SK-N-SH (cell line): ENCODE measurements at regions not wholly inside any gene's neighbourhood (a gene's known extent, or its start where the extent isn't known, plus 50 kb on each side); places are given as distances from the start of the nearest gene placed in this dataset.

Experiments
- EP300 ChIP-seq, 2 experiments: IDR thresholded peaks; 2 replicates each; pipeline versions ENCODE4 v1.4.0 to v1.6.1; 2012; ENCODE audit warnings: borderline replicate concordance in 1 of 2, low read depth in 1 of 2, low read length in 1 of 2
- POLR2AphosphoS5 ChIP-seq: IDR thresholded peaks from 2 replicates; pipeline ENCODE4 v1.6.1; 2012; ENCODE audit warnings: low read depth, low read length
- TF ChIP-seq, protein P1 (sequence below): fragments of 150-350 bp; IDR thresholded peaks from 2 replicates; pipeline ENCODE4 v1.6.1; 2017; ENCODE audit warnings: antibody characterized with exemption, low read length, low read depth, borderline replicate concordance
- TF ChIP-seq, protein P2 (sequence below): IDR thresholded peaks from 2 replicates; pipeline ENCODE4 v1.6.1; 2012; ENCODE audit warnings: mild to moderate bottlenecking, low read depth, low read length, moderate library complexity
- TF ChIP-seq, protein P3 (sequence below): fragments of 200-600 bp; sonication (generic); IDR thresholded peaks from 2 replicates; pipeline ENCODE4 v1.6.1; 2017; ENCODE audit warnings: antibody characterized with exemption, mild to moderate bottlenecking, moderate library complexity

DNA sequence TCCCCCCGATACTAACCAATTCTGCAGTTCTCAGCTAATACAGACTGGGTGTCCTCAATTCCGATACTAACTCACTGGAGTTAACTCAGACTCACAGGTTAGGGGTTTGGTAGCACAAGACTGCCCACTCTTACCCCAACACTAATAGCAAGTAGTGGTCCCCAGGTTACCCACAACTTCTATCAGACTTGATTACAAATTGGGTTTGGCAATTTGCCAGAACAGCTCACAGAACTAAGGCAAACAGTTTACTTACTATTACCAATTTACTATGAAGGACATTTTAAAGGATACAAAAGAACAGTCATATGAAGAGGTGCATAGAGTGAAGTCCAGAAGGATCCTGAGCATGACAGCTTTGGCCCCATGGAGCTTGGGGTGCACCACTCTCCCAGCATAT lies 201.8 kb upstream of the VCX start:
- TF ChIP-seq POLR2AphosphoS5 (no peak), EP300 (IDR thresholded peaks at IDR 0.05; ENCODE audit: borderline replicate concordance in 1 of 2, low read depth in 1 of 2, low read length in 1 of 2) (no peak)
- TF ChIP-seq, protein P1, sequence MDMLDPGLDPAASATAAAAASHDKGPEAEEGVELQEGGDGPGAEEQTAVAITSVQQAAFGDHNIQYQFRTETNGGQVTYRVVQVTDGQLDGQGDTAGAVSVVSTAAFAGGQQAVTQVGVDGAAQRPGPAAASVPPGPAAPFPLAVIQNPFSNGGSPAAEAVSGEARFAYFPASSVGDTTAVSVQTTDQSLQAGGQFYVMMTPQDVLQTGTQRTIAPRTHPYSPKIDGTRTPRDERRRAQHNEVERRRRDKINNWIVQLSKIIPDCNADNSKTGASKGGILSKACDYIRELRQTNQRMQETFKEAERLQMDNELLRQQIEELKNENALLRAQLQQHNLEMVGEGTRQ = no peak
- TF ChIP-seq, protein P2, sequence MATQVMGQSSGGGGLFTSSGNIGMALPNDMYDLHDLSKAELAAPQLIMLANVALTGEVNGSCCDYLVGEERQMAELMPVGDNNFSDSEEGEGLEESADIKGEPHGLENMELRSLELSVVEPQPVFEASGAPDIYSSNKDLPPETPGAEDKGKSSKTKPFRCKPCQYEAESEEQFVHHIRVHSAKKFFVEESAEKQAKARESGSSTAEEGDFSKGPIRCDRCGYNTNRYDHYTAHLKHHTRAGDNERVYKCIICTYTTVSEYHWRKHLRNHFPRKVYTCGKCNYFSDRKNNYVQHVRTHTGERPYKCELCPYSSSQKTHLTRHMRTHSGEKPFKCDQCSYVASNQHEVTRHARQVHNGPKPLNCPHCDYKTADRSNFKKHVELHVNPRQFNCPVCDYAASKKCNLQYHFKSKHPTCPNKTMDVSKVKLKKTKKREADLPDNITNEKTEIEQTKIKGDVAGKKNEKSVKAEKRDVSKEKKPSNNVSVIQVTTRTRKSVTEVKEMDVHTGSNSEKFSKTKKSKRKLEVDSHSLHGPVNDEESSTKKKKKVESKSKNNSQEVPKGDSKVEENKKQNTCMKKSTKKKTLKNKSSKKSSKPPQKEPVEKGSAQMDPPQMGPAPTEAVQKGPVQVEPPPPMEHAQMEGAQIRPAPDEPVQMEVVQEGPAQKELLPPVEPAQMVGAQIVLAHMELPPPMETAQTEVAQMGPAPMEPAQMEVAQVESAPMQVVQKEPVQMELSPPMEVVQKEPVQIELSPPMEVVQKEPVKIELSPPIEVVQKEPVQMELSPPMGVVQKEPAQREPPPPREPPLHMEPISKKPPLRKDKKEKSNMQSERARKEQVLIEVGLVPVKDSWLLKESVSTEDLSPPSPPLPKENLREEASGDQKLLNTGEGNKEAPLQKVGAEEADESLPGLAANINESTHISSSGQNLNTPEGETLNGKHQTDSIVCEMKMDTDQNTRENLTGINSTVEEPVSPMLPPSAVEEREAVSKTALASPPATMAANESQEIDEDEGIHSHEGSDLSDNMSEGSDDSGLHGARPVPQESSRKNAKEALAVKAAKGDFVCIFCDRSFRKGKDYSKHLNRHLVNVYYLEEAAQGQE = no peak
- TF ChIP-seq, protein P3, sequence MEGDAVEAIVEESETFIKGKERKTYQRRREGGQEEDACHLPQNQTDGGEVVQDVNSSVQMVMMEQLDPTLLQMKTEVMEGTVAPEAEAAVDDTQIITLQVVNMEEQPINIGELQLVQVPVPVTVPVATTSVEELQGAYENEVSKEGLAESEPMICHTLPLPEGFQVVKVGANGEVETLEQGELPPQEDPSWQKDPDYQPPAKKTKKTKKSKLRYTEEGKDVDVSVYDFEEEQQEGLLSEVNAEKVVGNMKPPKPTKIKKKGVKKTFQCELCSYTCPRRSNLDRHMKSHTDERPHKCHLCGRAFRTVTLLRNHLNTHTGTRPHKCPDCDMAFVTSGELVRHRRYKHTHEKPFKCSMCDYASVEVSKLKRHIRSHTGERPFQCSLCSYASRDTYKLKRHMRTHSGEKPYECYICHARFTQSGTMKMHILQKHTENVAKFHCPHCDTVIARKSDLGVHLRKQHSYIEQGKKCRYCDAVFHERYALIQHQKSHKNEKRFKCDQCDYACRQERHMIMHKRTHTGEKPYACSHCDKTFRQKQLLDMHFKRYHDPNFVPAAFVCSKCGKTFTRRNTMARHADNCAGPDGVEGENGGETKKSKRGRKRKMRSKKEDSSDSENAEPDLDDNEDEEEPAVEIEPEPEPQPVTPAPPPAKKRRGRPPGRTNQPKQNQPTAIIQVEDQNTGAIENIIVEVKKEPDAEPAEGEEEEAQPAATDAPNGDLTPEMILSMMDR = no peak
